ENCODE measurements at regions not wholly inside any gene's neighbourhood (a gene's known extent, or its start where the extent isn't known, plus 50 kb on each side); places are given as distances from the start of the nearest gene placed in this dataset.

GRCh38 chr4:96039217-96039616 is 199.3 kb downstream of the PDHA2 start:
- TF ChIP-seq PPARA (CRISPR knock-in tag; IDR thresholded peaks at IDR 0.05; ENCODE audit: borderline replicate concordance) (no peak), ESRRG (CRISPR knock-in tag; IDR thresholded peaks at IDR 0.05) (no peak), GLIS3 (CRISPR knock-in tag; IDR thresholded peaks at IDR 0.05) (no peak)
